Mesenchymal stem cell (in vitro differentiated cells and primary cell): ENCODE measurements at regions not wholly inside any gene's neighbourhood (a gene's known extent, or its start where the extent isn't known, plus 50 kb on each side); places are given as distances from the start of the nearest gene placed in this dataset.
A peak's percentile ranks its signal among the peaks of the same experiment; 100 is the strongest.

Experiments used
- DNase-seq: peaks from one replicate; pipeline ENCODE4 v3.0.0-alpha.2; 2013
- H2AFZ ChIP-seq: one replicate; pipeline ENCODE4 v1.6.1; 2013; ENCODE audit warnings: low read depth, mild to moderate bottlenecking, control low read depth, inconsistent platforms, low read length, moderate library complexity
- H2AK5ac ChIP-seq: 2 replicates; pipeline ENCODE4 v1.6.1; 2013; ENCODE audit warnings: low read length, moderate library complexity, mild to moderate bottlenecking, inconsistent platforms; ENCODE audit not compliant: severe bottlenecking
- H2BK120ac ChIP-seq: one replicate; pipeline ENCODE4 v1.6.1; 2013; ENCODE audit warnings: low read depth, mild to moderate bottlenecking, inconsistent platforms, low read length, moderate library complexity
- H2BK12ac ChIP-seq, 2 experiments: one replicate each; pipeline ENCODE4 v1.6.1; 2013; ENCODE audit warnings: inconsistent platforms in 2 of 2, low read length in 2 of 2, mild to moderate bottlenecking in 2 of 2, moderate library complexity in 2 of 2, control low read depth in 1 of 2
- H2BK15ac ChIP-seq: one replicate; pipeline ENCODE4 v1.6.1; 2013; ENCODE audit warnings: mild to moderate bottlenecking, low read depth, inconsistent platforms; ENCODE audit not compliant: poor library complexity, severe bottlenecking
- H2BK5ac ChIP-seq: 2 replicates; pipeline ENCODE4 v1.6.1; 2013; ENCODE audit warnings: low read depth, mild to moderate bottlenecking, low read length, control low read depth, inconsistent platforms; ENCODE audit not compliant: poor library complexity, severe bottlenecking
- H3K14ac ChIP-seq, 2 experiments: one replicate each; pipeline ENCODE4 v1.6.1; 2013; ENCODE audit warnings: inconsistent platforms in 2 of 2, low read length in 2 of 2, control low read depth in 1 of 2, mild to moderate bottlenecking in 1 of 2, moderate library complexity in 1 of 2
- H3K18ac ChIP-seq, 2 experiments: one replicate each; pipeline ENCODE4 v1.6.1; 2013; ENCODE audit warnings: inconsistent platforms in 2 of 2, low read length in 2 of 2, control low read depth in 1 of 2, low read depth in 1 of 2, mild to moderate bottlenecking in 1 of 2
- H3K23ac ChIP-seq, 2 experiments: one replicate each; pipeline ENCODE4 v1.6.1; 2013; ENCODE audit warnings: inconsistent platforms in 2 of 2, low read length in 2 of 2, mild to moderate bottlenecking in 2 of 2, moderate library complexity in 2 of 2, control low read depth in 1 of 2
- H3K27ac ChIP-seq: 2 replicates; pipeline ENCODE4 v1.5.1; 2013; ENCODE audit warnings: mild to moderate bottlenecking, moderate library complexity, low read length, control low read depth, inconsistent platforms; ENCODE audit not compliant: poor library complexity, severe bottlenecking
- H3K27me3 ChIP-seq, 2 experiments: 2 replicates each; pipeline versions ENCODE4 v1.6.1 to v1.7.0; 2013; ENCODE audit warnings: low read length in 2 of 2, mild to moderate bottlenecking in 2 of 2, moderate library complexity in 2 of 2, control low read depth in 1 of 2, inconsistent platforms in 1 of 2; ENCODE audit not compliant: control insufficient read depth in 1 of 2, insufficient read depth in 1 of 2
- H3K36me3 ChIP-seq, 2 experiments: 2 replicates each; pipeline versions ENCODE4 v1.6.1 to v1.7.0; 2013; ENCODE audit warnings: low read length in 2 of 2, control low read depth in 1 of 2, inconsistent platforms in 1 of 2, low read depth in 1 of 2, mild to moderate bottlenecking in 1 of 2; ENCODE audit not compliant: insufficient read depth in 2 of 2, control insufficient read depth in 1 of 2
- H3K4ac ChIP-seq, 2 experiments: one replicate each; pipeline ENCODE4 v1.6.1; 2013; ENCODE audit warnings: inconsistent platforms in 2 of 2, low read length in 2 of 2, mild to moderate bottlenecking in 2 of 2, moderate library complexity in 2 of 2, control low read depth in 1 of 2, low read depth in 1 of 2
- H3K4me1 ChIP-seq: 2 replicates; pipeline ENCODE4 v1.6.1; 2013; ENCODE audit warnings: low read depth, low read length, control low read depth; ENCODE audit not compliant: control insufficient read depth, insufficient read depth
- H3K4me2 ChIP-seq: 2 replicates; pipeline ENCODE4 v1.6.1; 2013; ENCODE audit warnings: low read length, mild to moderate bottlenecking, inconsistent platforms; ENCODE audit not compliant: poor library complexity, severe bottlenecking
- H3K4me3 ChIP-seq, 2 experiments: 2 replicates each; pipeline versions ENCODE4 v1.5.1 to v1.7.0; 2013; ENCODE audit warnings: low read length in 2 of 2, mild to moderate bottlenecking in 2 of 2, control low read depth in 1 of 2, low read depth in 1 of 2; ENCODE audit not compliant: insufficient read depth in 1 of 2
- H3K79me1 ChIP-seq: replicated peaks from 2 replicates; pipeline ENCODE4 v1.6.1; 2013; ENCODE audit warnings: mild to moderate bottlenecking, control low read depth, low read length, inconsistent platforms; ENCODE audit not compliant: poor library complexity, severe bottlenecking
- H3K9ac ChIP-seq: 2 replicates; pipeline ENCODE4 v1.7.0; 2013; ENCODE audit warnings: mild to moderate bottlenecking, low read length, moderate library complexity
- H3K9me3 ChIP-seq: 2 replicates; pipeline ENCODE4 v1.7.0; 2013; ENCODE audit warnings: mild to moderate bottlenecking, low read length; ENCODE audit not compliant: control insufficient read depth
- H4K8ac ChIP-seq: one replicate; pipeline ENCODE4 v1.6.1; 2013; ENCODE audit warnings: inconsistent platforms, mild to moderate bottlenecking, low read length, moderate library complexity
- H4K91ac ChIP-seq: one replicate; pipeline ENCODE4 v1.6.1; 2013; ENCODE audit warnings: mild to moderate bottlenecking, low read length, inconsistent platforms
- WGBS: methylation state at CpG from one replicate; pipeline ENCODE4 v1.1.7; 2013; ENCODE audit warnings: mixed read lengths; 5-methylcytosine and 5-hydroxymethylcytosine counted together

GRCh38 chr10:28985137-28985885, 303.6 kb upstream of the LYZL1 start:
- H2BK12ac ChIP-seq: no peak overlapping the region
- H4K91ac ChIP-seq: no peak overlapping the region
- 97% methylated on average over 8 of the region's 8 CpGs for WGBS
- no peak overlapping the region for H3K9ac ChIP-seq
- no peak for DNase-seq
- H2BK120ac ChIP-seq: no peak overlapping the region
- H3K4me3 ChIP-seq: no peak overlapping the region
- H2AFZ ChIP-seq: no peak overlapping the region
- no peaks in the 10 kb centered on the region for H3K36me3 ChIP-seq
- H2BK15ac ChIP-seq: no peak overlapping the region
- H3K18ac ChIP-seq: no peak overlapping the region
- H3K9me3 ChIP-seq: no peaks in the 10 kb centered on the region
- no peak overlapping the region for H3K4me2 ChIP-seq
- H3K79me1 ChIP-seq: no peaks in the 10 kb centered on the region
- H2AK5ac ChIP-seq: no peak overlapping the region
- H3K23ac ChIP-seq: no peak overlapping the region
- H3K27me3 ChIP-seq: no peaks in the 10 kb centered on the region
- no peak overlapping the region for H3K27ac ChIP-seq
- no peak overlapping the region for H4K8ac ChIP-seq
- peaks cover 3% of the 10 kb centered on the region for H3K4me1 ChIP-seq
- H3K4ac ChIP-seq: no peak overlapping the region
- no peak overlapping the region for H3K14ac ChIP-seq
- no peak overlapping the region for H2BK5ac ChIP-seq

DNA sequence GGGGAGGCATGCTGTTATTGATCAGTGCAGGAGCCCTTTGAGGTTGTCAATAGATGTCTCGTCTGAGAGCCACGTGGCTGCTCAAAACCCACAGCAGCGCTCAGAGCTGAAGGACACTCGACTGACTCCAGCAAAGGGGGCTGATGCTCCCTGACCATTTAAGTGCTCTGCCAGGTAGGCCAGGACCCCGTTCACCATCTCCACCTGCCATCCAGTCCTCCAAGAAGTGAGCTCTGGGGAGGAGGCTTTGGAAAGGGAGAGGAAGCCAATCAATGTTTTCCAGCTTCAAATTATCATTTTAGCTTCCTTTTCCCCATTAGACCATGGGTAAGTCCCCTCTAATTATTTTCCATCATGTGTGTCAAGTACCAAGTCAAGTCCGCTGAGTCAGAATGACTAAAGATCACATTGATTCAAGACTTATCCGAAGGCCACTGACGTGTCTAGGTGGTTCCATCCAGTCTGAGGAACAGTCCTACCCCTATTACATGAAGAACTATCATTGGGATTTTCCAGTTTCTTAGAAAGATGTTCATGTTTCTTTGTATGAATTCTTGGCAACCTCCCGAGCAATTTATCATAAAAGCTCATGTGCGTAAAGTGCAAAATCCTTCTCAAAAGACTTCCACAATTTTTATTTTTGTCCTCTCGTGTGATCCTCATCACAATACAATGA, 302.6 kb upstream of the LYZL1 start:
- no peak overlapping the region for H2AFZ ChIP-seq
- DNase-seq: peak; percentile 9
- no peak overlapping the region for H2BK5ac ChIP-seq
- 97% methylated on average over 9 of the region's 11 CpGs for WGBS
- no peak overlapping the region for H3K4ac ChIP-seq
- no peak overlapping the region for H3K14ac ChIP-seq
- no peak overlapping the region for H4K8ac ChIP-seq
- H3K9ac ChIP-seq: no peak overlapping the region
- no peak overlapping the region for H3K23ac ChIP-seq
- no peak overlapping the region for H3K27ac ChIP-seq
- H2BK12ac ChIP-seq: peak overlapping the region in 1 of 2 experiments; percentile 49
- H3K36me3 ChIP-seq: no peaks in the 10 kb centered on the region
- H4K91ac ChIP-seq: no peak overlapping the region
- H3K27me3 ChIP-seq: no peaks in the 10 kb centered on the region
- H2BK15ac ChIP-seq: no peak overlapping the region
- no peak overlapping the region for H2BK120ac ChIP-seq
- no peak overlapping the region for H2AK5ac ChIP-seq
- H3K4me1 ChIP-seq: peaks cover 5% of the 10 kb centered on the region
- no peaks in the 10 kb centered on the region for H3K9me3 ChIP-seq
- H3K18ac ChIP-seq: no peak overlapping the region
- no peak overlapping the region for H3K4me3 ChIP-seq
- H3K4me2 ChIP-seq: no peak overlapping the region
- H3K79me1 ChIP-seq: no peaks in the 10 kb centered on the region

DNA sequence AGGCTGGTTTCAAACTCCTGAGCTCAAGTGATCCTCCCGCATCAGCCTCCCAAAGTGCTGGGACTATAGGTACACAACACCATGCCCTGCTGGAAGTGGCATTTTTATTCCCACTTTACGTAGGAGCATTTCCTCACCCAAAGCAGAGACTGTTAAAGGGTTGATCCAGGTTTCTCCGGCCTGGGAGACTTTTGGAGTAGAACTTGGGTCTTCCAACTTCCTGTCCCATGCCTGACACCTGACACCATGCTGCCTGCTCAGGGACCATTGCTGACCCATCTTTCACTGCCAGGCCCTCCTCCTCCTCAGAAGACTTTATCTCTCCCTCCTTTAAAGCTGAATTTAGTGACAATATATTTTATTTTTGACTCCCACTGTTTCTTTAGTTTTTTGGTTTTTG, 302.0 kb upstream of the LYZL1 start:
- no peak overlapping the region for H3K18ac ChIP-seq
- H3K9me3 ChIP-seq: no peaks in the 10 kb centered on the region
- H3K27ac ChIP-seq: no peak overlapping the region
- H3K4me1 ChIP-seq: peaks cover 7% of the 10 kb centered on the region
- H2BK15ac ChIP-seq: no peak overlapping the region
- no peak for DNase-seq
- no peak overlapping the region for H4K8ac ChIP-seq
- H3K4ac ChIP-seq: no peak overlapping the region
- no peak overlapping the region for H3K14ac ChIP-seq
- H4K91ac ChIP-seq: no peak overlapping the region
- H3K9ac ChIP-seq: no peak overlapping the region
- H3K79me1 ChIP-seq: no peaks in the 10 kb centered on the region
- no peak overlapping the region for H2BK120ac ChIP-seq
- no peak overlapping the region for H3K4me3 ChIP-seq
- no peak overlapping the region for H3K4me2 ChIP-seq
- no peak overlapping the region for H2AFZ ChIP-seq
- no peak overlapping the region for H3K23ac ChIP-seq
- no peak overlapping the region for H2AK5ac ChIP-seq
- no peak overlapping the region for H2BK5ac ChIP-seq
- 94% methylated on average over 3 of the region's 3 CpGs for WGBS
- H3K27me3 ChIP-seq: no peaks in the 10 kb centered on the region
- no peak overlapping the region for H2BK12ac ChIP-seq
- no peaks in the 10 kb centered on the region for H3K36me3 ChIP-seq

GRCh38 chr10:28987555-28988320, 301.1 kb upstream of the LYZL1 start:
- Histone ChIP-seq H4K91ac (no peak overlapping the region), H3K79me1 (no peaks in the 10 kb centered on the region), H2BK5ac (no peak overlapping the region), H2AFZ (no peak overlapping the region), H3K4me3 (no peak overlapping the region), H4K8ac (no peak overlapping the region), H3K9ac (no peak overlapping the region), H3K18ac (no peak overlapping the region), H3K27ac (no peak overlapping the region), H2AK5ac (no peak overlapping the region), H3K9me3 (no peaks in the 10 kb centered on the region), H3K23ac (no peak overlapping the region), H2BK15ac (peak overlapping the region; percentile 34), H3K27me3 (no peaks in the 10 kb centered on the region), H3K4me2 (no peak overlapping the region), H2BK12ac (no peak overlapping the region), H3K14ac (no peak overlapping the region), H3K4ac (no peak overlapping the region), H3K4me1 (peaks cover 9% of the 10 kb centered on the region), H2BK120ac (no peak overlapping the region), H3K36me3 (no peaks in the 10 kb centered on the region)
- no peak for DNase-seq
- WGBS: 98% methylated on average over 12 of the region's 14 CpGs
